ENCODE measurements at regions not wholly inside any gene's neighbourhood (a gene's known extent, or its start where the extent isn't known, plus 50 kb on each side); places are given as distances from the start of the nearest gene placed in this dataset.

DNA sequence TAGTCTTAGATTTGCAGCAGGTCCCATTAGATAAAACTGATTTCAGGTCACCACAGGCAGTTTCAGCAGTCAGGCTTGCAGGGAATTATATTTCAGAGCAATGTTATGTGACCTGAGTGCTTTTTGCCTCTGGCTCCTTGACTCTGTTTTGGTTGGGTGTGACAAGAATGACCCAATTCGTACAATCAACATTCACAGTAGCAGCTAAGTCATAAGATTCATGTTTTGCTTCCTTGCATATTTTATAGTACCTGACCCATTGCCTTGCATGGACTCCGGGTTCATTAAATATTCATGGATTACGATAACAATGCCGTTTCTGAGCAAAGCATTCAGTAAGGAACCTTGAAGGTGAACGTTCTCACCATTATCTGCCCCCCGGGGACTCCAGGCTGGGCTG, 152.0 kb upstream of the CST7 start:
- Histone ChIP-seq H3K27me3 (no peaks in the 10 kb centered on the region), H3K36me3 (no peaks in the 10 kb centered on the region), H3K4me3 (no peak overlapping the region), H3K4me1 (peaks cover 7 to 14% (median 9%) of the 10 kb centered on the region in 10 experiments; a peak in 18 of 20 replicates), H4K20me1 (no peaks in the 10 kb centered on the region), H3K9ac (no peak overlapping the region), H3K9me3 (replicated peaks in 1 of 11) (no peaks in the 10 kb centered on the region), H3K27ac (no peak overlapping the region), H3K4me2 (no peak overlapping the region)
- no peak for TF ChIP-seq Cebpa-rat (IDR thresholded peaks at IDR 0.05)

DNA sequence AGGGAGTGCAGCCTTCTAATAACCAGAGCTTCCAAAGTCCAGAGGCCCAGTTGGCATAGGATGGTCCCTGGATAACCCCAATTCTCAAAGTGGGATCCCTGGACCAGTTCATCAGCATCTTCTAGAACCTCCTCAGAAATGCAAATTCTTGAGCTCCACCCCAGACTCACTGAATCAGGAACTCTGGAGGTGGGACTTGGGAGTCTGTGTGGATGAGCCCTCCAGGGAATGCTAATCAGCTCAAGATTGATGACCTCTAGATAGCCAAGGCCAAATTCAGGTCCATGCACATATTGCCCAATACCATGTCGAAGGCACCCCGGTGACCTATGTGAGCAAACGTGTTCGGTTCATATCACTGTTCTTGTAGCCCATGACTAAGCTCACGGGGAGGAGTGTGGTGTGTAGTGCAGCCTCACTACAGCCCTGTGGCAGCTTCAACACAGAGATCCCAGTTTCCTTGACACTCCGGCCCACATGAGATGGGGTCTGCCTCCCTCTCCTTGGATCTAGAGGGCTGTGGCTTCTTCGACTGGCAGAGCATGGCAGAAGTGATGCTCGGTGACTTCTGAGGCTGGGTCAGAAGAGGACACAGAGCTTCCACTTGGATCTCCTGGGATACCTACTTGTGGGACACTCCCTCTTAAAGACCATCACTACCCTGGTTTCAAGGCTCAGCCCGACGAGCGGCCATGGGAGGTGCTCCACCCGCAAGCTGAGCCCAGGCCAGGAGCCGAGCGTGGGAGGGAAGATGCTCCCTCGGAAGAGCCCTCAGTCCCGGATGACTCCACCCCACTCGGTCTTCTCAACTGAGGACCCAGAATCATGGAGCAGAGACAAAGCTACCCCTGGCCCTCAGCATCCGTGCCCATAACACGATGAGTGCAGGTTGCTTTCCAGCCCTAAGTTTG, 151.1 kb upstream of the CST7 start:
- no peaks in the 10 kb centered on the region for H3K9me3 ChIP-seq (replicated peaks in 1 of 11)

DNA sequence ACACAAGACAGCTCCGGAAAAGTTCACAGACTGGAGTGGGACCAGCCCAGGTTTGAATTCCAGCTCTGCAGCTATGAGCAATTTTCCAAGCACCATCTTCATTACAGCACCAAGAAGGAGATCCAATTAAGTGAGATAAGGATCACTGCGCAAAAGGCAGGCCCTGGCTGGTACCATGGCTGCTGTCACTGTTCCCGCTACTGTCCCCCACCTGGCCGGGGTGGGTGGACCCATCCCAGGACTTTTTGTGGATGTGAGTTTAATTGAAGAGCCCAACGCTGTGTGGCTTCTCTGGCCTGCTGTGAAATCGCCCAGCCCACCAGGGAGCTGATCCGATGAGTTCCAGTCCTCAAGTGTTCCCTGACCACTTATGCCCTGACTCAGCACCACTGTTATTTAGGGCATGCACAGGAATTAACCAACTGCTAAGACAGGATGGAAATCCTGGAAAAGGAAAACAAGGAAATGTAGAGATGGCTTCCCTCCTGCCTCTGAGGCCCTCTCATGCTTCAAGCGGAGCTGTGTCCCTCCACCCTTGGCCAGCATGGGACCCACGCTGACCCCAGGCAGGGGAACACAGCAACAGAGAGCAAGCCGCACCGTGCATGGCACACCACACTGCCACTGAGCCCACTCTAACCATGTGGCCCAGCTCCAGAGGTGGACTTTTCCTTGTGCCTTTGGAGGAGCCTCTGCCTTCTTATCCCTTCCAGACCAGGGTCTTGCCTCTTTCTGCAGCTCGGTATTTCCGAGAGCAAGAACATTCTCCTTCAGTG, 150.0 kb upstream of the CST7 start:
- H3K4me3 ChIP-seq = no peak overlapping the region
- H4K20me1 ChIP-seq = no peaks in the 10 kb centered on the region
- no peak for TF ChIP-seq Cebpa-rat (IDR thresholded peaks at IDR 0.05)
- H3K36me3 ChIP-seq = no peaks in the 10 kb centered on the region
- H3K4me2 ChIP-seq = no peak overlapping the region
- no peak overlapping the region for H3K9ac ChIP-seq
- H3K4me1 ChIP-seq = peaks cover 6 to 10% (median 8%) of the 10 kb centered on the region in 10 experiments; a peak in 18 of 20 replicates
- no peaks in the 10 kb centered on the region for H3K9me3 ChIP-seq (replicated peaks in 1 of 11)
- no peak overlapping the region for H3K27ac ChIP-seq
- H3K27me3 ChIP-seq = no peaks in the 10 kb centered on the region

More for the DNA sequence above, 151.1 kb upstream of the CST7 start:
- no peak overlapping the region for H3K4me3 ChIP-seq
- no peak for TF ChIP-seq Cebpa-rat (IDR thresholded peaks at IDR 0.05)
- no peak overlapping the region for H3K27ac ChIP-seq
- H3K27me3 ChIP-seq = no peaks in the 10 kb centered on the region
- H3K4me2 ChIP-seq = no peak overlapping the region
- no peaks in the 10 kb centered on the region for H3K36me3 ChIP-seq
- no peak overlapping the region for H3K9ac ChIP-seq
- H4K20me1 ChIP-seq = no peaks in the 10 kb centered on the region
- H3K4me1 ChIP-seq = peaks cover 6 to 10% (median 8%) of the 10 kb centered on the region in 10 experiments; a peak in 18 of 20 replicates

DNA sequence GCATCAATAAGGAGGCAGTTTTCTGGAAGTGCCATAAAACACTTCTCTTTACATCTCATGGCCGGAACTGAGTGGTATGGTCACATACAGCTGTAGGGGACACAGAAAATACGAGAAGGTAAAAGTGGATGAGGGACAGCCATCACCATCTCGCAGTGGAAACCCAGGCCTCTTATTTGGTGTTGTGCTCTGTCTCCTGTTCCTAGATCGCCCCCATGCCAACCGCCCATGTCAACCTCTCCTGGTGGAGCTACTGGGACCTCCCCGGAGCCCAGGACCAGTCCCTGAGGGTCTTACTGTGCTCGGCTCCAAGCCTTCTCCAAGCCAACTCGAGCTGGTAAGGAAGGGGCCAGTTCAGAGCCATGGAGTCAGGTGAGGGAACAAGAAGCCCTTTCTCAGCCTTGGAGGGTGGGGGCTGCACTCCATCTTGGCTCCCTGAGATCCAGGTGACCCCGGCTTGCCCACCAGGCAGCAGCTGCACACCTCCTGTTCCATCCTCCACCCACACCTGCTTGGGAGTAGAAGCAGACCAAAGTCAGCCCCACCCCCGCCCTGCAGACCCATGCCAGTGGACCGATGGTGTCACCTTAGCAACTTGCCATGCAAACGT, 149.0 kb upstream of the CST7 start:
- H3K27me3 ChIP-seq = no peaks in the 10 kb centered on the region
- no peak overlapping the region for H3K27ac ChIP-seq
- H3K4me3 ChIP-seq = no peak overlapping the region
- H3K9ac ChIP-seq = no peak overlapping the region
- H3K9me3 ChIP-seq (replicated peaks in 1 of 11) = no peaks in the 10 kb centered on the region
- TF ChIP-seq Cebpa-rat (IDR thresholded peaks at IDR 0.05) = no peak
- H3K4me2 ChIP-seq = no peak overlapping the region
- peaks cover 6 to 15% (median 8%) of the 10 kb centered on the region in 10 experiments; a peak in 18 of 20 replicates for H3K4me1 ChIP-seq
- H3K36me3 ChIP-seq = no peaks in the 10 kb centered on the region
- H4K20me1 ChIP-seq = no peaks in the 10 kb centered on the region

DNA sequence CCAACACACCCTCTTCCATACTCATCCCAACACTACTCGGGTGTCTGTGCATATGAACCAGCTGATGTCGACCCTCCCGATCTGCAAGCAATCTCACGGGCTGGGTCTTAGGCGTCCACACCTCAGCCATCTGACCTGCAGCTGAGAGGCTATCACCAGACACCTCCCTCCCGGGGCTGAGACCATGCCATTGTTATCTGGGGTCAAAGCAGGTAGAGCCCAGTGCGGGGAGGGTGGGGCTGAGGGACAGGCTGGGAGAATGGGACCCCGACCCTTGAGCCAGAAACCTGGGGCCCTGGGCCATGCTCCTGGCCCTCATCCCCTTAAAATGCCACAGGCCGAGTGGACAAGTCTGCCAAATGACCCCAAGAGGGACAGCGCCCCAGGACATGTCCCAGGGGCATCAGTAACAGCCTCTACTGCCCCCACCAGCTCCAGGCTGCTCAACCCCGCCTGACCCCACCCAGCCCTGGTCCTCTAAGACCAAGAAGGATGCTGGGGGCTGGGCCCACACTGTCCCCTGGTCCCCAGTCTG, 146.7 kb upstream of the CST7 start:
- Histone ChIP-seq H3K36me3 (no peaks in the 10 kb centered on the region), H3K4me3 (no peak overlapping the region), H3K27me3 (no peaks in the 10 kb centered on the region), H3K9ac (no peak overlapping the region), H3K9me3 (replicated peaks in 1 of 11) (no peaks in the 10 kb centered on the region), H3K4me2 (no peak overlapping the region), H3K4me1 (peaks cover 0 to 9% (median 0%) of the 10 kb centered on the region in 10 experiments; a peak in 2 of 20 replicates), H4K20me1 (no peaks in the 10 kb centered on the region; a peak in 1 of 22 replicates), H3K27ac (no peak overlapping the region)
- no peak for TF ChIP-seq Cebpa-rat (IDR thresholded peaks at IDR 0.05)

DNA sequence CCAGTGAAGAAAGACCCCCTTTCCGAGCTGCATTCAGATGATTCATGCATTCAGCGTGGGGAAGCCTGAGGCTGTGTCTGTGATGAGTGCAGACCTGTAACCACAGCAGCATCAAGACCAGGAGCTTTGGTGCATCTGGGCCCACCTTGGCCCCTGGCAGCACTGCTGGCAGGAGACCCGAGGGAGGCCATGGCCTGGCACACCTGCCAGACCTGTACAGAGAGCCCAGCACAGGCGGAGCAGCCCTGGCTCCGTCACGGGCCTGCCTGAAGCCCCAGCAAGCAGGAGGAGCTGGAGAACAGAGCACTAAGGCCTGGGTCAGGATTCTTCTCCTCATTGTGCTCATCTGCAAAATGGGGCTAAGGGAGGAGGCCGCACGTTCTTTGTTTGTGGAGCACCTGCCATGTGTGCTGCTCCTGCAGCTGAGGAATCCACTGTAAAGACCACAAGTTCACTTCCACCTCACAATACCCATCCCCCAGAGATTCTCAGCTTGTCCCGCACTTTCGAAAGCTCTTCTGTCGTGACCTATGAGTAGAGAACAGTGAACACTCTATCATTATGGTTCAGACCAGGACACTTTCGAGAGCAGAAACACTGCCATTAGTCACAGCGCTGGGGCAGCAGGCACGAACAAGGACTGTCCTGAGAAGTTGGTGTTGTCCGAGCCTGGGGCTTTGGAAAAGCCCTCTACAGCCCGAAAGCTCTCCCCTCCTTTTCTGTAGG, 144.4 kb upstream of the CST7 start:
- Histone ChIP-seq H3K27ac (no peak overlapping the region), H4K20me1 (no peaks in the 10 kb centered on the region; a peak in 1 of 22 replicates), H3K4me1 (peaks cover 0 to 23% (median 14%) of the 10 kb centered on the region in 10 experiments; a peak in 13 of 20 replicates), H3K27me3 (no peaks in the 10 kb centered on the region), H3K9me3 (replicated peaks in 1 of 11) (no peaks in the 10 kb centered on the region), H3K4me3 (no peak overlapping the region), H3K9ac (no peak overlapping the region), H3K4me2 (no peak overlapping the region; a peak in 1 of 22 replicates), H3K36me3 (no peaks in the 10 kb centered on the region)
- no peak for TF ChIP-seq Cebpa-rat (IDR thresholded peaks at IDR 0.05)

DNA sequence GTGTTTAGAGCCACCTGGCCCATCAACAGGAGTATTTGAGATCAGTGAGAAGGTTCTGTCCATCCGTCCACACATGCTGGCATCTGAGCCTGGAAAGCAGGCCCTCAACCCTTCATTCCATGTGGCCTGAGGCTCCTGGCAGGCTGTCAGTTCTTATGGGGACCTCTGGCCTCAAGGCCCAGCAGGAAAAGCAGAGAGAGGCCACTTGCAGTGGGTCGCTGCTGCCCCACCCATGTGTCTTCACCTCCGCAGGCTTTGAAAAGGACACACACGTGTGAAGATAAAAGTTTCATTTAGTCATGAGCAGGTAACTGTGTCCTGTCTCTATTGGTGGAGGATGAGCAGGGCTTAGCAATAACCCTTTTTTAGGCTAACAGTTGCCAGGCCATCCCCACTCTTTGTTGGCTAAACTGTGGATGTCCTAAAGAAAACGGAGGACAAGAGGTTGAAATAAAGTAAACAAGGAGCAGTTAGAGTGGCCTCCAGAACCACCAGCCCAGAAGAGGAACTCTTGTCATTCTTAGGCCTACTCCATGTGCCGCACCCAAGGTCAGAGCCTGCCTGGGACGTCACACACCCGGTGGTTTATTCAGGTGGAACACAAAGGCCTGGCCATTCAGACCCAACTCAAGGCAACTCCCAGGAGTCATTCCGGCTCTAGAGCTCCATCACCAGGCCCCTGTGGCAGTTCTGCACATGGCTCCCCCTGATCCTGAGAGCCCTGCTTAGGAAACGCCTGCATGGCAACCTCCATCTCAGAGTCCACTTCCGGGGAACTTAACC, 143.4 kb upstream of the CST7 start:
- Histone ChIP-seq H3K4me1 (peaks cover 0 to 24% (median 14%) of the 10 kb centered on the region in 10 experiments; a peak in 13 of 20 replicates), H3K9me3 (replicated peaks in 1 of 11) (no peaks in the 10 kb centered on the region), H3K36me3 (no peaks in the 10 kb centered on the region), H3K27ac (no peak overlapping the region), H4K20me1 (no peaks in the 10 kb centered on the region; a peak in 1 of 22 replicates), H3K27me3 (no peaks in the 10 kb centered on the region), H3K4me3 (no peak overlapping the region), H3K4me2 (no peak overlapping the region), H3K9ac (no peak overlapping the region)
- TF ChIP-seq Cebpa-rat (IDR thresholded peaks at IDR 0.05) = no peak

All from BLaER1 treated with 17β-estradiol and CSF1 and Interleukin-3, amounts not matched to agents 10 nM and 100 nM (cell line).